Endodermal cell (in vitro differentiated cells): ENCODE measurements at regions not wholly inside any gene's neighbourhood (a gene's known extent, or its start where the extent isn't known, plus 50 kb on each side); places are given as distances from the start of the nearest gene placed in this dataset.

ENCODE experiments used
- DNase-seq: peaks from one replicate; pipeline ENCODE4 v3.0.0-alpha.2; 2017
- H3K27ac ChIP-seq: 2 replicates; pipeline ENCODE4 v1.5.1; 2013; ENCODE audit warnings: mild to moderate bottlenecking, low read depth, low read length, moderate library complexity
- H3K27me3 ChIP-seq: 2 replicates; pipeline ENCODE4 v1.6.1; 2013; ENCODE audit warnings: mild to moderate bottlenecking, low read length, moderate library complexity; ENCODE audit not compliant: insufficient read depth, control insufficient read depth, poor library complexity, severe bottlenecking
- H3K36me3 ChIP-seq: 2 replicates; pipeline ENCODE4 v1.7.0; 2013; ENCODE audit warnings: mild to moderate bottlenecking, low read length, moderate library complexity; ENCODE audit not compliant: control insufficient read depth, insufficient read depth
- H3K4me1 ChIP-seq: one replicate; pipeline ENCODE4 v1.7.0; 2013; ENCODE audit warnings: low read length; ENCODE audit not compliant: control insufficient read depth, insufficient read depth
- H3K4me3 ChIP-seq: 2 replicates; pipeline ENCODE4 v1.5.1; 2013; ENCODE audit warnings: mild to moderate bottlenecking, low read length, moderate library complexity
- H3K9ac ChIP-seq: 2 replicates; pipeline ENCODE4 v1.6.1; 2013; ENCODE audit warnings: mild to moderate bottlenecking, low read length, moderate library complexity; ENCODE audit not compliant: poor library complexity, severe bottlenecking; ENCODE audit errors: extremely low read depth
- H3K9me3 ChIP-seq: 2 replicates; pipeline ENCODE4 v1.6.1; 2013; ENCODE audit warnings: mild to moderate bottlenecking, low read length, moderate library complexity; ENCODE audit not compliant: control insufficient read depth
- H3K27ac Mint-ChIP-seq: 2 replicates; pipeline ENCODE4 v1.8.0; 2020; ENCODE audit warnings: mixed read lengths
- H3K27me3 Mint-ChIP-seq: 2 replicates; pipeline ENCODE4 v1.8.0; 2021; ENCODE audit warnings: mild to moderate bottlenecking, mixed read lengths; ENCODE audit not compliant: insufficient read depth
- H3K36me3 Mint-ChIP-seq: 2 replicates; pipeline ENCODE4 v1.8.0; 2020; ENCODE audit warnings: low read depth, mixed read lengths
- H3K4me1 Mint-ChIP-seq: 2 replicates; pipeline ENCODE4 v1.8.0; 2020; ENCODE audit warnings: mixed read lengths
- H3K4me3 Mint-ChIP-seq: 2 replicates; pipeline ENCODE4 v1.8.0; 2020; ENCODE audit warnings: mild to moderate bottlenecking, moderate library complexity, mixed read lengths
- H3K9me3 Mint-ChIP-seq: 2 replicates; pipeline ENCODE4 v1.8.0; 2020; ENCODE audit warnings: mild to moderate bottlenecking, mixed read lengths
- CTCF ChIP-seq: fragments of 200-600 bp; sonication (generic); conservative IDR thresholded peaks from 2 replicates; pipeline ENCODE4 v1.5.0; 2021; ENCODE audit warnings: antibody characterized with exemption, mild to moderate bottlenecking
- WGBS, 2 experiments: methylation state at CpG; one replicate each; pipeline versions ENCODE4 v1.1.5 to v1.1.7; 2013; ENCODE audit warnings: missing lambda C conversion rate in 2 of 2, mixed read lengths in 1 of 2; ENCODE audit not compliant: insufficient coverage in 1 of 2, insufficient read length in 1 of 2; 5-methylcytosine and 5-hydroxymethylcytosine counted together

GRCh38 chr1:117262976-117263375 lies 52.2 kb upstream of the VTCN1 start:
- no peak overlapping the region for H3K4me3 Mint-ChIP-seq
- no peak overlapping the region for H3K9ac ChIP-seq
- DNase-seq: no peak
- no peaks in the 10 kb centered on the region for H3K36me3 Mint-ChIP-seq
- no peak overlapping the region for H3K4me3 ChIP-seq
- no peaks in the 10 kb centered on the region for H3K4me1 ChIP-seq
- H3K27ac ChIP-seq: no peak overlapping the region
- WGBS, 2 experiments: 96 to 97% methylated on average over 5 of the region's 5 CpGs
- H3K9me3 ChIP-seq: peaks cover 11% of the 10 kb centered on the region
- no peaks in the 10 kb centered on the region for H3K27me3 Mint-ChIP-seq
- H3K36me3 ChIP-seq: no peaks in the 10 kb centered on the region
- H3K4me1 Mint-ChIP-seq: peaks cover 12% of the 10 kb centered on the region
- no peaks in the 10 kb centered on the region for H3K27me3 ChIP-seq
- no peak for TF ChIP-seq CTCF
- peaks cover 34% of the 10 kb centered on the region for H3K9me3 Mint-ChIP-seq
- no peak overlapping the region for H3K27ac Mint-ChIP-seq

DNA sequence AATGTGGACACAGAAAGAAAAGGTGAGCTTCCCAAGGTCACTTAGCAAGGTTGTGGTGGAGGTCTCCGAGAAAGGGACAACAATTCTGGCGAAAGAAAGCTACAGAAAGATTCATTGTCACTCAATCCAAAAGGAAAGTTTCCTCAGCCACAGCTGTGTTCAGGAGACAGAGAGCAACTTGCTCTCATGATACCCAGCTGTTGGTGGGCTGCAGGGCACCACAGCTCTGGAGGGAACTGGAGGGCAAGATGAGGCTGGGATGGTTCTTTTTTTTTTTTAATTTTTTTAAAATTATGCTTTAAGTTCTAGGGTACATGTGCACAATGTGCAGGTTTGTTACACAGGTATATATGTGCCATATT lies 50.7 kb upstream of the VTCN1 start:
- H3K27ac Mint-ChIP-seq: no peak overlapping the region
- no peaks in the 10 kb centered on the region for H3K36me3 ChIP-seq
- H3K4me1 ChIP-seq: no peaks in the 10 kb centered on the region
- no peaks in the 10 kb centered on the region for H3K36me3 Mint-ChIP-seq
- peaks cover 39% of the 10 kb centered on the region for H3K9me3 Mint-ChIP-seq
- DNase-seq: no peak
- peaks cover 12% of the 10 kb centered on the region for H3K9me3 ChIP-seq
- H3K9ac ChIP-seq: no peak overlapping the region
- WGBS, 2 experiments: 96% methylated on average over 2 of the region's 2 CpGs; no CpG with 5 or more reads in 1 of the 2 experiments
- H3K4me1 Mint-ChIP-seq: no peaks in the 10 kb centered on the region
- TF ChIP-seq CTCF: no peak
- no peak overlapping the region for H3K27ac ChIP-seq
- H3K4me3 ChIP-seq: no peak overlapping the region
- H3K27me3 ChIP-seq: no peaks in the 10 kb centered on the region
- no peak overlapping the region for H3K4me3 Mint-ChIP-seq
- H3K27me3 Mint-ChIP-seq: no peaks in the 10 kb centered on the region

DNA sequence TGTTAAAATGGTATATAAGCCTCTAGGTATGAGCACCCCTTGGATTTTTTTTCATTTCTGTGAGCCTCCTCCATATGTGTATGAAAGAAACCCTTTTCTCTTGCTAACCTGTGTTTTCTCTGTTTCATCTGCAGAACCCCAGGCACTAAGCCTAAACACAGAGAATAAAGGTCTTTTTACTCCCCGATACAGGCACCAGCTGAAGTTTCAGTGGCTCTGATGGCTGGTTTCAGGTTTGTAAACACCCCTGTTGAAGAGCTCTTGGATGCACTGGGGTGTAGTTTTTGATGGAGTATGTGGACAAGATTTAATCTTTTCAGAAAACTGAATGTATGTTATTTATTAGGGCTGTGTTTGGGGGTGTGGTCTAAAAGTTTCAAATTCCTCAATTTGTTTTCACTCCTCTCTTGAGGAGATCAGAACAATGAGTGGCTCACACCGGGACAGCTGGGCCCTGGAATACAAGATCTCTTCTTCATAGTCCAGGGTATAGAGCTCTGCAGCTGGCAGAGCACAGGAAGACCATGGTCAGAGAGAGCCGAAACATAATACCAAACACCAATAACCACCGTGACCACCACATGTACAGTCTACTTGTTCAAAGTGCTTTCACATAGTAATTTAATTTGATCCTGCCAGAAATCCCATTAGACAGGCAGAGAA lies 50.2 kb upstream of the VTCN1 start:
- no peak overlapping the region for H3K4me3 ChIP-seq
- H3K4me3 Mint-ChIP-seq: no peak overlapping the region

More for the DNA sequence above, 50.2 kb upstream of the VTCN1 start:
- Histone ChIP-seq H3K27ac (no peak overlapping the region), H3K4me1 (no peaks in the 10 kb centered on the region), H3K36me3 (no peaks in the 10 kb centered on the region), H3K27me3 (no peaks in the 10 kb centered on the region), H3K9ac (no peak overlapping the region), H3K9me3 (peaks cover 12% of the 10 kb centered on the region)
- no peak overlapping the region for H3K27ac Mint-ChIP-seq
- H3K4me1 Mint-ChIP-seq: no peaks in the 10 kb centered on the region
- no peaks in the 10 kb centered on the region for H3K27me3 Mint-ChIP-seq
- H3K9me3 Mint-ChIP-seq: peaks cover 39% of the 10 kb centered on the region
- no peak for DNase-seq
- no peaks in the 10 kb centered on the region for H3K36me3 Mint-ChIP-seq
- no peak for TF ChIP-seq CTCF
- 82 to 86% methylated on average over 3 to 4 of the region's 4 CpGs for WGBS, 2 experiments
